ENCODE measurements at regions not wholly inside any gene's neighbourhood (a gene's known extent, or its start where the extent isn't known, plus 50 kb on each side); places are given as distances from the start of the nearest gene placed in this dataset.
"Not testable (repeated sequence)": the region's sequence is repeated elsewhere in the genome, so short reads cannot be mapped to it uniquely, and the experiment has no call there.

GRCh38 chr5:88666761-88667495 is 216.1 kb downstream of the MEF2C start:
- DNase-seq (ENCODE audit: low read depth): no peak

- DNase-seq (ENCODE audit: low read depth): no peak
Observed at GRCh38 chr5:88665750-88666215, 217.2 kb downstream of the MEF2C start.

GRCh38 chr5:88664645-88665044 is 218.3 kb downstream of the MEF2C start:
- no peak for DNase-seq (ENCODE audit: low read depth)

GRCh38 chr5:88663793-88664216 is 219.2 kb downstream of the MEF2C start:
- no peak for DNase-seq (ENCODE audit: low read depth)

GRCh38 chr5:88662846-88663245 is 220.1 kb downstream of the MEF2C start:
- no peak for DNase-seq (ENCODE audit: low read depth)

GRCh38 chr5:88661806-88662207 is 221.2 kb downstream of the MEF2C start:
- no peak for DNase-seq (ENCODE audit: low read depth)

GRCh38 chr5:88660947-88661805 is 221.8 kb downstream of the MEF2C start:
- peak; percentile 78 for DNase-seq (ENCODE audit: low read depth)

GRCh38 chr5:88660264-88660946 is 222.6 kb downstream of the MEF2C start:
- DNase-seq (ENCODE audit: low read depth): peak; percentile 67

GRCh38 chr5:88659529-88660263 is 223.3 kb downstream of the MEF2C start:
- no peak for DNase-seq (ENCODE audit: low read depth)

- DNase-seq (ENCODE audit: low read depth): no peak
Observed at GRCh38 chr5:88658886-88659285, 224.1 kb downstream of the MEF2C start.

- no peak for DNase-seq (ENCODE audit: low read depth)
Observed at GRCh38 chr5:88657906-88658775, 224.8 kb downstream of the MEF2C start.

- no peak for DNase-seq (ENCODE audit: low read depth)
Observed at GRCh38 chr5:88657136-88657535, 225.8 kb downstream of the MEF2C start.

- DNase-seq (ENCODE audit: low read depth): no peak
Observed at GRCh38 chr5:88656221-88656950, 226.6 kb downstream of the MEF2C start.

- no peak for DNase-seq (ENCODE audit: low read depth)
Observed at GRCh38 chr5:88653471-88653870, 229.5 kb downstream of the MEF2C start.

GRCh38 chr5:88647901-88648300 is 235.1 kb downstream of the MEF2C start:
- no peak for DNase-seq (ENCODE audit: low read depth)

GRCh38 chr5:88646866-88647265 is 236.1 kb downstream of the MEF2C start:
- no peak for DNase-seq (ENCODE audit: low read depth)

GRCh38 chr5:88644676-88645075 is 238.3 kb downstream of the MEF2C start:
- no peak for DNase-seq (ENCODE audit: low read depth)

GRCh38 chr5:88643315-88643714 is 239.7 kb downstream of the MEF2C start:
- DNase-seq (ENCODE audit: low read depth): no peak

GRCh38 chr5:88634014-88634413 is 249.0 kb downstream of the MEF2C start:
- no peak for DNase-seq (ENCODE audit: low read depth)

GRCh38 chr5:88622890-88623289 is 260.1 kb downstream of the MEF2C start:
- DNase-seq (ENCODE audit: low read depth): not testable (repeated sequence)
